ENCODE measurements at regions not wholly inside any gene's neighbourhood (a gene's known extent, or its start where the extent isn't known, plus 50 kb on each side); places are given as distances from the start of the nearest gene placed in this dataset.

DNA sequence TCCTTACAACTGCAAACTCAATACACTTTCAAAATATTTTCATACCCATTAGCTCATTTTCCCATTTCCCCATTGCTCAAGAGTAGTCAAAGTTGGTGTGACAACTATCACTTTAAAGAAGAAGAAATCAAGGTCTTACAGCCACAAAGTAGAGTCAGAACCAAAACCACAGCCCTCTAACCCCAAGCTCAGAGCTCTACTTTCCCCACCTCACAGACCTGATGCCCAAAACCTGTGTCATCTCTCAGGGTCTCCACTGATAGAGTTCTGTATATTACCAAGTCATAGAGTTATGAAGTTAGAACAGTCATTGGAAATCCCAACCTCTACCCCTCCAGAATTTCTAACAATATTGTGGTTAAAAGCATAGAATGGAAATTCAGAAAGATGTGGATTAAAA is 505.8 kb downstream of the RAB28 start:
- ChIA-PET CTCF (no interaction called here), POLR2A (no interaction called here)
- Histone ChIP-seq H3K27ac (ENCODE audit: insufficient read depth in 1 of 2, low read depth in 1 of 2, low read length in 2 of 2, poor library complexity in 1 of 2, severe bottlenecking in 2 of 2) (no peak overlapping the region), H3K27me3 (replicated peaks in 2 of 5; ENCODE audit: control insufficient read depth in 4 of 5, insufficient read depth in 5 of 5, low read length in 4 of 5) (no peaks in the 10 kb centered on the region), H3K36me3 (ENCODE audit: control insufficient read depth in 4 of 4, insufficient read depth in 4 of 4, low read length in 3 of 4) (no peaks in the 10 kb centered on the region), H3K9me3 (ENCODE audit: control extremely low read depth in 1 of 5, control insufficient read depth in 4 of 5, insufficient read depth in 2 of 5, low read depth in 1 of 5, low read length in 4 of 5) (no peaks in the 10 kb centered on the region), H3K4me3 (ENCODE audit: control insufficient read depth in 1 of 7, extremely low read depth in 1 of 7, insufficient read depth in 4 of 7, low read depth in 2 of 7, low read length in 6 of 7) (no peak overlapping the region), H3K4me1 (ENCODE audit: control extremely low read depth in 1 of 4, control insufficient read depth in 4 of 4, insufficient read depth in 4 of 4, low read length in 3 of 4) (no peaks in the 10 kb centered on the region)
- DNase-seq, result no peak

GRCh38 chr4:12975511-12975910 is 508.6 kb downstream of the RAB28 start:
- H3K4me1 ChIP-seq (ENCODE audit: control extremely low read depth in 1 of 4, control insufficient read depth in 4 of 4, insufficient read depth in 4 of 4, low read length in 3 of 4), result no peaks in the 10 kb centered on the region
- ChIA-PET CTCF (no interaction called here), POLR2A (no interaction called here)
- 90% methylated on average over 1 of the region's 3 CpGs for WGBS (ENCODE audit: insufficient coverage)
- no peak overlapping the region for H3K4me3 ChIP-seq (ENCODE audit: control insufficient read depth in 1 of 7, extremely low read depth in 1 of 7, insufficient read depth in 4 of 7, low read depth in 2 of 7, low read length in 6 of 7)
- H3K36me3 ChIP-seq (ENCODE audit: control insufficient read depth in 4 of 4, insufficient read depth in 4 of 4, low read length in 3 of 4), result no peaks in the 10 kb centered on the region
- H3K27ac ChIP-seq (ENCODE audit: insufficient read depth in 1 of 2, low read depth in 1 of 2, low read length in 2 of 2, poor library complexity in 1 of 2, severe bottlenecking in 2 of 2), result no peak overlapping the region
- no peaks in the 10 kb centered on the region for H3K27me3 ChIP-seq (replicated peaks in 2 of 5; ENCODE audit: control insufficient read depth in 4 of 5, insufficient read depth in 5 of 5, low read length in 4 of 5)
- no peak for DNase-seq
- H3K9me3 ChIP-seq (ENCODE audit: control extremely low read depth in 1 of 5, control insufficient read depth in 4 of 5, insufficient read depth in 2 of 5, low read depth in 1 of 5, low read length in 4 of 5), result no peaks in the 10 kb centered on the region

DNA sequence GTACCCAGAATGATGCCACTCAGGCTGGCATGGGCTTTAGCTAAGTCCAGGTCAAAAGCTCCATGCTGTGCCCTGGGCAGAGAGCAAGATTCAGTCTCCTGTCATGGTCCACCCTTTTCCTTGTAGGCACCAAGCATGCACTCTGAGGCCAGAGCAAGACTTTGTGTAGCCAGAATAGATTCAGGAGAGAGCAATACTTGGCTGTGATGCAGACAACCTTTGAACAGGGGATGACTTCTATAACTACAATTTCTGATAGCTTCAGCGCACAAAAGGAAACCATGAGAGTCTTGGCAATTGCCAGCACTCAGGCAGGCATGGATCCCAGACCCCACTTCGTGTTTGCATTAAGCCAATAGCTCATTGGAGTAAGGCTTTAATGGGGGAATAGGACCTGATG is 510.6 kb downstream of the RAB28 start:
- ChIA-PET POLR2A (no interaction called here), CTCF (interaction anchor here (0.6 to 1.6 kb wide), 2 partner anchors 16 to 1115 kb away, joined by 3 read pairs; no protein-coding TSS in a partner anchor)
- Histone ChIP-seq H3K27me3 (replicated peaks in 2 of 5; ENCODE audit: control insufficient read depth in 4 of 5, insufficient read depth in 5 of 5, low read length in 4 of 5) (no peaks in the 10 kb centered on the region), H3K36me3 (ENCODE audit: control insufficient read depth in 4 of 4, insufficient read depth in 4 of 4, low read length in 3 of 4) (no peaks in the 10 kb centered on the region), H3K27ac (ENCODE audit: insufficient read depth in 1 of 2, low read depth in 1 of 2, low read length in 2 of 2, poor library complexity in 1 of 2, severe bottlenecking in 2 of 2) (no peak overlapping the region), H3K4me3 (ENCODE audit: control insufficient read depth in 1 of 7, extremely low read depth in 1 of 7, insufficient read depth in 4 of 7, low read depth in 2 of 7, low read length in 6 of 7) (no peak overlapping the region), H3K9me3 (ENCODE audit: control extremely low read depth in 1 of 5, control insufficient read depth in 4 of 5, insufficient read depth in 2 of 5, low read depth in 1 of 5, low read length in 4 of 5) (no peaks in the 10 kb centered on the region), H3K4me1 (ENCODE audit: control extremely low read depth in 1 of 4, control insufficient read depth in 4 of 4, insufficient read depth in 4 of 4, low read length in 3 of 4) (no peaks in the 10 kb centered on the region)
- WGBS (ENCODE audit: insufficient coverage), result 100% methylated on average over 1 of the region's 2 CpGs
- no peak for DNase-seq

DNA sequence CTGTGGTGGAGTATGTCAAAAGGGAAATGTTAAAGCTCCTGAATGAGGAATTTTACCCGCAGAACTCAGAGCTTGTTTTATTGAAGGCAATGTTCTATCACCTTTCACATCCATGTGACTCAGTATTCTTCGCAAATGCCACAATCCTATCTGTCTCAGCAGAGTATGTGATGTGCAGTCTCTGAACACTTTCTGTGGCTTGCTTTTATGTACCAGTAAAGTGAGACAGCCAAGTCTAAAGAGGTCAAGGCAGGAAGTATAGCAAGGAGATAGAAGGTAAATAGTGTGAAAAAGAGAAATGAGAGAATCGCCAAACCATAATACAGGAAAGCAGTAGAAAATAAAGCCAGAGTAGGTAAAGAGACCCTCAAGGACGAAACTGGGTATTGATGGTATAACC is 515.8 kb downstream of the RAB28 start:
- Histone ChIP-seq H3K27ac (ENCODE audit: insufficient read depth in 1 of 2, low read depth in 1 of 2, low read length in 2 of 2, poor library complexity in 1 of 2, severe bottlenecking in 2 of 2) (no peak overlapping the region), H3K4me1 (ENCODE audit: control extremely low read depth in 1 of 4, control insufficient read depth in 4 of 4, insufficient read depth in 4 of 4, low read length in 3 of 4) (no peaks in the 10 kb centered on the region), H3K27me3 (replicated peaks in 2 of 5; ENCODE audit: control insufficient read depth in 4 of 5, insufficient read depth in 5 of 5, low read length in 4 of 5) (no peaks in the 10 kb centered on the region), H3K9me3 (ENCODE audit: control extremely low read depth in 1 of 5, control insufficient read depth in 4 of 5, insufficient read depth in 2 of 5, low read depth in 1 of 5, low read length in 4 of 5) (no peaks in the 10 kb centered on the region), H3K36me3 (ENCODE audit: control insufficient read depth in 4 of 4, insufficient read depth in 4 of 4, low read length in 3 of 4) (no peaks in the 10 kb centered on the region), H3K4me3 (ENCODE audit: control insufficient read depth in 1 of 7, extremely low read depth in 1 of 7, insufficient read depth in 4 of 7, low read depth in 2 of 7, low read length in 6 of 7) (no peak overlapping the region)
- DNase-seq, result no peak
- POLR2A ChIA-PET, result no interaction called here
- CTCF ChIA-PET, result no interaction called here
- WGBS (ENCODE audit: insufficient coverage), result no CpG with 5 or more reads among the region's 4 CpGs

- H3K4me3 ChIP-seq (ENCODE audit: control insufficient read depth in 1 of 7, extremely low read depth in 1 of 7, insufficient read depth in 4 of 7, low read depth in 2 of 7, low read length in 6 of 7), result no peak overlapping the region
- H3K4me1 ChIP-seq (ENCODE audit: control extremely low read depth in 1 of 4, control insufficient read depth in 4 of 4, insufficient read depth in 4 of 4, low read length in 3 of 4), result no peaks in the 10 kb centered on the region
- no peaks in the 10 kb centered on the region for H3K36me3 ChIP-seq (ENCODE audit: control insufficient read depth in 4 of 4, insufficient read depth in 4 of 4, low read length in 3 of 4)
- no peak for DNase-seq
- ChIA-PET POLR2A (no interaction called here), CTCF (no interaction called here)
- no peaks in the 10 kb centered on the region for H3K27me3 ChIP-seq (replicated peaks in 2 of 5; ENCODE audit: control insufficient read depth in 4 of 5, insufficient read depth in 5 of 5, low read length in 4 of 5)
- WGBS (ENCODE audit: insufficient coverage), result 91% methylated on average over 4 of the region's 5 CpGs
- no peak overlapping the region for H3K27ac ChIP-seq (ENCODE audit: insufficient read depth in 1 of 2, low read depth in 1 of 2, low read length in 2 of 2, poor library complexity in 1 of 2, severe bottlenecking in 2 of 2)
- H3K9me3 ChIP-seq (ENCODE audit: control extremely low read depth in 1 of 5, control insufficient read depth in 4 of 5, insufficient read depth in 2 of 5, low read depth in 1 of 5, low read length in 4 of 5), result no peaks in the 10 kb centered on the region
Observed at GRCh38 chr4:12966726-12967125, 517.4 kb downstream of the RAB28 start.

- Histone ChIP-seq H3K36me3 (ENCODE audit: control insufficient read depth in 4 of 4, insufficient read depth in 4 of 4, low read length in 3 of 4) (no peaks in the 10 kb centered on the region), H3K9me3 (ENCODE audit: control extremely low read depth in 1 of 5, control insufficient read depth in 4 of 5, insufficient read depth in 2 of 5, low read depth in 1 of 5, low read length in 4 of 5) (no peaks in the 10 kb centered on the region), H3K4me3 (ENCODE audit: control insufficient read depth in 1 of 7, extremely low read depth in 1 of 7, insufficient read depth in 4 of 7, low read depth in 2 of 7, low read length in 6 of 7) (no peak overlapping the region), H3K4me1 (ENCODE audit: control extremely low read depth in 1 of 4, control insufficient read depth in 4 of 4, insufficient read depth in 4 of 4, low read length in 3 of 4) (no peaks in the 10 kb centered on the region), H3K27me3 (replicated peaks in 2 of 5; ENCODE audit: control insufficient read depth in 4 of 5, insufficient read depth in 5 of 5, low read length in 4 of 5) (no peaks in the 10 kb centered on the region), H3K27ac (ENCODE audit: insufficient read depth in 1 of 2, low read depth in 1 of 2, low read length in 2 of 2, poor library complexity in 1 of 2, severe bottlenecking in 2 of 2) (no peak overlapping the region)
- ChIA-PET POLR2A (no interaction called here), CTCF (interaction anchor here (0.7 kb wide), 1 partner anchor 1723 kb away, joined by 3 read pairs; no protein-coding TSS in a partner anchor)
- DNase-seq, result no peak
- 94% methylated on average over 2 of the region's 4 CpGs for WGBS (ENCODE audit: insufficient coverage)
Observed at GRCh38 chr4:12965334-12965733, 518.8 kb downstream of the RAB28 start.

DNA sequence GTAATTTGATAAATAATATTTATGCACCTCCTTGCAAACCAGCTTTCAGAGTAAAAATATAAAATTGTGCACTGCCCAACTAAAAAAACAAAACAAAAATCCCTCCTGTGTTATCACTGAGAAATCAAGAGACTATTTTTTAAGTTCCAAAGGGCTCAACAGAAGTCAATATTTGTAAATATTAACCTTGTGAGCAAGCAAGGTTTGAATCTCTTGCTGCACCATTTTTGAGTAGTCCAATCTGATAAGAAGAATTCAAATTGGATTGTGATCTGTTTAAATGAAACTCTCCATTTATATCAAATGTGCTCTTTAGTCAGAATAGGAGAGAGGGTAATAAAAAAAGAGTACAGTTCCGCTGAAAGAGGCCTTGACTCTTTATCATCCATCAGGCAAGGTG is 520.2 kb downstream of the RAB28 start:
- no peak overlapping the region for H3K27ac ChIP-seq (ENCODE audit: insufficient read depth in 1 of 2, low read depth in 1 of 2, low read length in 2 of 2, poor library complexity in 1 of 2, severe bottlenecking in 2 of 2)
- no peaks in the 10 kb centered on the region for H3K27me3 ChIP-seq (replicated peaks in 2 of 5; ENCODE audit: control insufficient read depth in 4 of 5, insufficient read depth in 5 of 5, low read length in 4 of 5)
- no peaks in the 10 kb centered on the region for H3K36me3 ChIP-seq (ENCODE audit: control insufficient read depth in 4 of 4, insufficient read depth in 4 of 4, low read length in 3 of 4)
- ChIA-PET POLR2A (no interaction called here), CTCF (no interaction called here)
- H3K4me1 ChIP-seq (ENCODE audit: control extremely low read depth in 1 of 4, control insufficient read depth in 4 of 4, insufficient read depth in 4 of 4, low read length in 3 of 4), result no peaks in the 10 kb centered on the region
- H3K4me3 ChIP-seq (ENCODE audit: control insufficient read depth in 1 of 7, extremely low read depth in 1 of 7, insufficient read depth in 4 of 7, low read depth in 2 of 7, low read length in 6 of 7), result no peak overlapping the region
- H3K9me3 ChIP-seq (ENCODE audit: control extremely low read depth in 1 of 5, control insufficient read depth in 4 of 5, insufficient read depth in 2 of 5, low read depth in 1 of 5, low read length in 4 of 5), result no peaks in the 10 kb centered on the region
- DNase-seq, result no peak
- 100% methylated on average over 1 of the region's 1 CpG for WGBS (ENCODE audit: insufficient coverage)

GRCh38 chr4:12963291-12963690 is 520.8 kb downstream of the RAB28 start:
- Histone ChIP-seq H3K4me1 (ENCODE audit: control extremely low read depth in 1 of 4, control insufficient read depth in 4 of 4, insufficient read depth in 4 of 4, low read length in 3 of 4) (no peaks in the 10 kb centered on the region), H3K27me3 (replicated peaks in 2 of 5; ENCODE audit: control insufficient read depth in 4 of 5, insufficient read depth in 5 of 5, low read length in 4 of 5) (no peaks in the 10 kb centered on the region), H3K36me3 (ENCODE audit: control insufficient read depth in 4 of 4, insufficient read depth in 4 of 4, low read length in 3 of 4) (no peaks in the 10 kb centered on the region), H3K9me3 (ENCODE audit: control extremely low read depth in 1 of 5, control insufficient read depth in 4 of 5, insufficient read depth in 2 of 5, low read depth in 1 of 5, low read length in 4 of 5) (no peaks in the 10 kb centered on the region), H3K27ac (ENCODE audit: insufficient read depth in 1 of 2, low read depth in 1 of 2, low read length in 2 of 2, poor library complexity in 1 of 2, severe bottlenecking in 2 of 2) (no peak overlapping the region), H3K4me3 (ENCODE audit: control insufficient read depth in 1 of 7, extremely low read depth in 1 of 7, insufficient read depth in 4 of 7, low read depth in 2 of 7, low read length in 6 of 7) (no peak overlapping the region)
- DNase-seq, result no peak
- POLR2A ChIA-PET, result no interaction called here
- CTCF ChIA-PET, result no interaction called here
